ENCODE measurements at regions not wholly inside any gene's neighbourhood (a gene's known extent, or its start where the extent isn't known, plus 50 kb on each side); places are given as distances from the start of the nearest gene placed in this dataset.
"Not testable (repeated sequence)": the region's sequence is repeated elsewhere in the genome, so short reads cannot be mapped to it uniquely, and the experiment has no call there.

- no peak overlapping the region for H3K4me2 ChIP-seq
- FAIRE-seq (no peak), ATAC-seq (no peak), DNase-seq (ENCODE audit: low read depth in 1 of 2, low spot score in 1 of 2) (no peak)
- no peak for TF ChIP-seq SREBF2 (IDR thresholded peaks at IDR 0.05)
- WGBS (ENCODE audit: missing lambda C conversion rate) = 64% methylated on average over 3 of the region's 3 CpGs
- H3K4me3 ChIP-seq = no peak overlapping the region
- peak overlapping the region in 1 of 2 experiments; percentile 30; a peak in 3 of 6 replicates for H3K27ac ChIP-seq
- ChIA-PET CTCF (interaction anchor here (0.6 to 4.9 kb wide), 6 partner anchors 11 to 391 kb away, joined by 3 to 23 read pairs (median 4); no protein-coding TSS in a partner anchor), POLR2A (no interaction called here)
- H3K4me1 ChIP-seq = peaks cover 16% of the 10 kb centered on the region
- no peaks in the 10 kb centered on the region for H3K9me3 ChIP-seq
Measured at GRCh38 chr15:75770131-75770530, 57.5 kb upstream of the CSPG4 start.

DNA sequence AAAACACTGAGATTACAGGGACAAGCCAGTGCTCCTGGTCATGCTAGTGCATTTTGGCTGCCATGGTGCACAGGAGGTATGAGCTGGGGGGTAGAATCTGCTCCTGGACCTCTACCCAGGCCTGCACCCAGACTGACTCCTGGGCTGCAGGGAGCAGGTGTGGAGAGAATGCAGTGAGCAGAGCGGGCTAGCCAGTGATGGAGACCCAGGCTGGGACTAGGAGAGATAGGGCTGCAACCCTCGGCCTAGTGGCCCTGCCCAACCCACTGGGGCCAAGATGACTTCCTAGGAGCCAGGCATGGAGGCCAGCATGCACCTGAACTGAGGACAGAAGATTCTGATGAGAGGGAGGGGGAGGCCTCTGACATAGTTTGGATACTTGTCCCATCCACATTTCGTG lies 55.9 kb upstream of the CSPG4 start:
- CTCF ChIA-PET = interaction anchor here (1.6 to 4.9 kb wide), 4 partner anchors 9 to 40 kb away, joined by 4 to 23 read pairs (median 10); no protein-coding TSS in a partner anchor
- H3K9me3 ChIP-seq; H3K4me3 ChIP-seq; DNase-seq (ENCODE audit: low read depth in 1 of 2, low spot score in 1 of 2); H3K4me2 ChIP-seq; FAIRE-seq; POLR2A ChIA-PET; ATAC-seq: not testable (repeated sequence)
- 72% methylated on average over 3 of the region's 3 CpGs for WGBS (ENCODE audit: missing lambda C conversion rate)
- Histone ChIP-seq H3K4me1 (peaks cover 15% of the 10 kb centered on the region), H3K27ac (0 out of 6 replicates have a peak overlapping the region, but pooled peaks of 1 of the 2 experiments have one; percentile 5)

GRCh38 chr15:75765551-75766305 lies 53.1 kb upstream of the CSPG4 start:
- POLR2A ChIA-PET, FAIRE-seq, H3K4me2 ChIP-seq: not testable (repeated sequence)

DNA sequence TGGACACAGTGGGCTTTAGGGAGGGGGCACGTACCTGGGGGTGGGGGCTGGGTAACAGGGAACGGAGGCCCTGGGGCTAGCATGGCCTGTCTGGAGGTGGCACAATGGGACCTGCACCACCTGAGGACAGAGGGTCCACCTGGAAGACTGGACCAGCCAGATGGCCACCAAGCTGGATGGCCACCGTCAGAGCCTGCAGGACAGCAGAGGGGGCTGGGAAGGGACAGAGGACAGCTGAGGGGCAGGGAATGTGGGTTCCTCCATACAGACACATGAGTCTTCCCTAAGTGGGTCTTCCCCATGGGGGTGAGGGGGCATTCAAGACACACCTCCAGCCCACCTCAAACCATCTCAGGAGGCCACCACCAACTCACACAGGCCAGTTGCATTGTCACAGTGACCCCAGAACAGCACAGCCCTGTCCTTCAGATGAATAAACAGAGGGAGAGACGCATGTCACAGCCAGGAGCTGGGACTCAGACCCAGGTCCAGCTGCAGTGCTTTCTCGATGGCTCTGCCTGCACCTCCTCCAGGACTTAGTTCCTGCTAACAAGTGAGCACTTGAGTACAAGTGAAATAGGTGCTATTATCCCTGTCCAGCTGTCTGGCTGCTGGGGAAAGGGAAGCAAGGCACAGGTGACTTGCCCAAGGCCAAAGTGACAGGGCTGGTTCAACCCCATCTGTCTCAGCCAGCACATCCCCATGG lies 52.4 kb upstream of the CSPG4 start:
- POLR2A ChIA-PET; ATAC-seq; H3K27ac ChIP-seq; DNase-seq (ENCODE audit: low read depth in 1 of 2, low spot score in 1 of 2); H3K9me3 ChIP-seq; FAIRE-seq; H3K4me1 ChIP-seq; H3K4me3 ChIP-seq; H3K4me2 ChIP-seq: not testable (repeated sequence)
- 76% methylated on average over 2 of the region's 5 CpGs for WGBS (ENCODE audit: missing lambda C conversion rate)
- CTCF ChIA-PET = interaction anchor here (3.6 kb wide), 1 partner anchor 37 kb away, joined by 15 read pairs; no protein-coding TSS in a partner anchor

More at GRCh38 chr15:75765551-75766305, 53.1 kb upstream of the CSPG4 start:
- H3K27ac ChIP-seq; H3K9me3 ChIP-seq; H3K4me3 ChIP-seq; DNase-seq (ENCODE audit: low read depth in 1 of 2, low spot score in 1 of 2); ATAC-seq; H3K4me1 ChIP-seq: not testable (repeated sequence)
- WGBS (ENCODE audit: missing lambda C conversion rate) = 70% methylated on average over 12 of the region's 13 CpGs
- CTCF ChIA-PET = interaction anchor here (3.6 kb wide), 1 partner anchor 36 kb away, joined by 15 read pairs; no protein-coding TSS in a partner anchor

DNA sequence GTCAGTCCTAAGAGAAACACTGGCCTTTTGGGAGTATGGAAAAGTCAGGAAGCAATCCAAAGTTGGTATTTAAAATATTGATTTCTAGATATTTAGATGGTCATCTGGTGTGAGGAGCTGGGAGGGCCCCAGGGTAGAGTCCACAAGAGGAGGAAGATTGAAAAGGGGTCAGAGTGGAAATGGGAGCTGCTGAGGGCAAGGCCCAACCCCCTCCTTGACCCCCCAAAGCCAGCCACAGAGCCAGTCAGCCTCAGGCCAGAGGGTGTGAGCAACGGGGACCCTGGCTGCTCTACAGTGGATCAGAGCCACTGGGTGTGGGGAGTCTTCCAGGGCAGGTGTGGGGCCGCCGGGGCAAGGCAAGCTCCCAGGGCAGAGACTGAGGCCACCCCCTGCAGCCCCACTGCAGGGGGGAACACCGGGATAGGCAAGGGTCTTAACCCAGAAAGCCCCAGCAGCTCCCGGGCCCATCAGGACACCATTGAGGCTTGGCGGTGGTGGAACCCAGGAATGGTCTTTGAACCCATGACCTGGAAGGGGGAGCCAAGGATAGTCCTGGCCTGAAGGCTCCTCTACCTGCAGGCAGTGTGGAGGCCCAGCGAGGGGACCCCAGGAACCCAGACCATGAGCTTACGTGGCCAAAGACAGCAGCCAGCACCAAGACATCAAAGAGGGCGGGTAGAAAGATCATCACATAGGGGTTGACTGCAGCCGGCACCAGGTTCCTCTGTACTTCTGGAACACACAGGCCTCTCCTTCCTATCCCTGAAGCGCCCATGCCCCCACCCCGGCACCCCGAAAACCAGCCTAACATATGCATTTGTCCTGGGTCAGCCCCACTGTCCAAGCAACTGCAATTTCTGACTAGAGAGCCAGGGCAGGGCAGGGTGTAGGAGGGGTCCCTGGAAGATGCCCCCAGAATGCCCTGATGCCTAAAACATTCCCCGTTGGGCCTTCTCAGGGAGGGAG lies 51.3 kb upstream of the CSPG4 start:
- H3K4me1 ChIP-seq, ATAC-seq: not testable (repeated sequence)
- WGBS (ENCODE audit: missing lambda C conversion rate) = 70% methylated on average over 11 of the region's 14 CpGs

GRCh38 chr15:75763137-75763611 lies 50.5 kb upstream of the CSPG4 start:
- POLR2A ChIA-PET = no interaction called here
- TF ChIP-seq GATA3 (IDR thresholded peaks at IDR 0.05; ENCODE audit: borderline replicate concordance) = no peak
- WGBS (ENCODE audit: missing lambda C conversion rate) = 67% methylated on average over 8 of the region's 8 CpGs
- DNase-seq (ENCODE audit: low read depth in 1 of 2, low spot score in 1 of 2) (no peak), ATAC-seq (no peak), FAIRE-seq (no peak)
- Histone ChIP-seq H3K27ac (no peak overlapping the region), H3K4me3 (no peak overlapping the region), H3K4me1 (peaks cover 3% of the 10 kb centered on the region; the same call in 1 of the 3 replicates), H3K9me3 (no peaks in the 10 kb centered on the region), H3K4me2 (no peak overlapping the region)
- CTCF ChIA-PET = interaction anchor here (1.3 kb wide), 1 partner anchor 39 kb away, joined by 4 read pairs; no protein-coding TSS in a partner anchor

More for the DNA sequence above, 51.3 kb upstream of the CSPG4 start:
- H3K9me3 ChIP-seq; POLR2A ChIA-PET; H3K27ac ChIP-seq; H3K4me2 ChIP-seq; DNase-seq (ENCODE audit: low read depth in 1 of 2, low spot score in 1 of 2); FAIRE-seq; H3K4me3 ChIP-seq: not testable (repeated sequence)
- CTCF ChIA-PET = interaction anchor here (1.3 kb wide), 1 partner anchor 38 kb away, joined by 4 read pairs; no protein-coding TSS in a partner anchor

Small RNA genes in the stretch of these regions (small RNA-seq; reads per million reads assigned to genes)
- gene RN7SL319P = 0 reads per million in 6 experiments
